ENCODE measurements at regions not wholly inside any gene's neighbourhood (a gene's known extent, or its start where the extent isn't known, plus 50 kb on each side); places are given as distances from the start of the nearest gene placed in this dataset.

DNA sequence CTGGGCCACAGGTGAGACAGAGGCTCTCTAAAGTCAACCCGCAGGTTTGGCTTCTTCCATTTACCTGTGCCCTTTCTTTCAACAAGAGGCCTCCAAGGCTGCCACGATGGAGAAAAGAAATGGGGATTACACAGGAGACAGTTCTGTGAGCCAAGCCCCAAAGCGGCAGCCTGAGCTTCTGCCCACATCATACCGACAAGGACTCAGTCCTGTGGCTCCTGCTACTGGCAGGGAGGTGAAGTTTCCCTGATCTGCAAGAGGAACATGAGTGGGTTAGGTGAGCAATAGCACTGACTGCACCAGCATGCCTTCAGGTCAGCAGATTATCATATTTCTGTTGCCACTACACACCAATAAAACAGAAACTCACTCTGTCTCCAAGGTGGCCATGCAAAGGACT, 800.0 kb downstream of the KCNJ18 start:
- TF ChIP-seq CTCF (IDR thresholded peaks at IDR 0.05) (peak in 2 of 3 experiments; percentile 13 to 19), POLR2A (IDR thresholded peaks at IDR 0.05) (no peak)

All from testis (tissue), 2 donors.